BJ (cell line): ENCODE measurements at regions not wholly inside any gene's neighbourhood (a gene's known extent, or its start where the extent isn't known, plus 50 kb on each side); places are given as distances from the start of the nearest gene placed in this dataset.

ENCODE experiments used
- CTCF ChIA-PET: fragments of 350-600 bp; formaldehyde crosslinking; extraction: SDS; loops from one replicate; lab custom pipeline; 2021; ENCODE audit warnings: antibody characterized with exemption, inconsistent platforms; lab: Yijun Ruan, JAX
- POLR2A ChIA-PET: fragments of 300-600 bp; sonication (Branson Sonifier 250); formaldehyde crosslinking; extraction: SDS; loops from one replicate; lab custom pipeline; 2021; ENCODE audit warnings: antibody characterized with exemption; lab: Charles Lee
- DNase-seq: peaks from one replicate; pipeline ENCODE4 v3.0.0-alpha.2; 2011; ENCODE audit warnings: low read depth
- H3K27me3 ChIP-seq: 2 replicates; pipeline ENCODE4 v1.6.0; 2011; ENCODE audit warnings: low read length; ENCODE audit not compliant: control insufficient read depth, insufficient read depth
- H3K36me3 ChIP-seq: 2 replicates; pipeline ENCODE4 v1.5.1; 2011; ENCODE audit warnings: low read length; ENCODE audit not compliant: control insufficient read depth, insufficient read depth
- H3K4me3 ChIP-seq: 2 replicates; pipeline ENCODE4 v1.5.1; 2011; ENCODE audit warnings: low read depth, mild to moderate bottlenecking, control low read depth, low read length
- TF ChIP-seq, protein P1 (sequence below): IDR thresholded peaks from 2 replicates; pipeline ENCODE4 v1.5.1; 2011; ENCODE audit warnings: low read depth, mild to moderate bottlenecking, control low read depth, inconsistent platforms, low read length, moderate library complexity; ENCODE audit not compliant: insufficient read depth

DNA sequence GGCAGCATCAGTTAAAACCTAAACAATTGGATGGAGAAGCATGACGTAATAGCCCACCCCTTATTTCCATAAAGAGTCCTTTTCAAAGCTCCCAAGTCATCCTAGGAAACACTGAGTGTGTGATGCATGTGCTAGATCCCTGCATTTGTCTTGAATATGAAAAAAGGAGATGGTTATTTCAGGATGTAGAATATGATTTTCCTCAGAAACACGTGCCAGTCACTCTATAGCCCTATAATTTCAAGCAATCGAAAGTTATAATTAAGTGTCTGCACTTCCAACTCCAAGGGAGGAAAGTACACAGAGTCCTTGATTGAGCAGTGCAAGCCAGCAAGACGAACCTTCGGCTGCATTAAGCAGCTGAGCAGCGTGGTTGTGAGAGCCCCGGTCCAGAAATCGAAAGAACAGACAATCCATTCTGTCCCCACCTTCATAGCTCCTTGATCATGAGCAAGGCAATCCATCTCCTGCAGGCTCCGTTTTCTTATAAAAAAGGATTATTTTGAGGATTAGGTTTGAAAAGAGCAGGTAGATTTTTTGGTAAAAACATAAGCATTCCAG, 287.7 kb downstream of the FBXO15 start:
- ChIA-PET CTCF (interaction anchor here (1.0 kb wide), 1 partner anchor 11 kb away, joined by 3 read pairs; no protein-coding TSS in a partner anchor), POLR2A (no interaction called here)
- Histone ChIP-seq H3K36me3 (no peaks in the 10 kb centered on the region), H3K4me3 (no peak overlapping the region), H3K27me3 (no peaks in the 10 kb centered on the region)
- no peak for DNase-seq
- TF ChIP-seq, protein P1, sequence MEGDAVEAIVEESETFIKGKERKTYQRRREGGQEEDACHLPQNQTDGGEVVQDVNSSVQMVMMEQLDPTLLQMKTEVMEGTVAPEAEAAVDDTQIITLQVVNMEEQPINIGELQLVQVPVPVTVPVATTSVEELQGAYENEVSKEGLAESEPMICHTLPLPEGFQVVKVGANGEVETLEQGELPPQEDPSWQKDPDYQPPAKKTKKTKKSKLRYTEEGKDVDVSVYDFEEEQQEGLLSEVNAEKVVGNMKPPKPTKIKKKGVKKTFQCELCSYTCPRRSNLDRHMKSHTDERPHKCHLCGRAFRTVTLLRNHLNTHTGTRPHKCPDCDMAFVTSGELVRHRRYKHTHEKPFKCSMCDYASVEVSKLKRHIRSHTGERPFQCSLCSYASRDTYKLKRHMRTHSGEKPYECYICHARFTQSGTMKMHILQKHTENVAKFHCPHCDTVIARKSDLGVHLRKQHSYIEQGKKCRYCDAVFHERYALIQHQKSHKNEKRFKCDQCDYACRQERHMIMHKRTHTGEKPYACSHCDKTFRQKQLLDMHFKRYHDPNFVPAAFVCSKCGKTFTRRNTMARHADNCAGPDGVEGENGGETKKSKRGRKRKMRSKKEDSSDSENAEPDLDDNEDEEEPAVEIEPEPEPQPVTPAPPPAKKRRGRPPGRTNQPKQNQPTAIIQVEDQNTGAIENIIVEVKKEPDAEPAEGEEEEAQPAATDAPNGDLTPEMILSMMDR = no peak

DNA sequence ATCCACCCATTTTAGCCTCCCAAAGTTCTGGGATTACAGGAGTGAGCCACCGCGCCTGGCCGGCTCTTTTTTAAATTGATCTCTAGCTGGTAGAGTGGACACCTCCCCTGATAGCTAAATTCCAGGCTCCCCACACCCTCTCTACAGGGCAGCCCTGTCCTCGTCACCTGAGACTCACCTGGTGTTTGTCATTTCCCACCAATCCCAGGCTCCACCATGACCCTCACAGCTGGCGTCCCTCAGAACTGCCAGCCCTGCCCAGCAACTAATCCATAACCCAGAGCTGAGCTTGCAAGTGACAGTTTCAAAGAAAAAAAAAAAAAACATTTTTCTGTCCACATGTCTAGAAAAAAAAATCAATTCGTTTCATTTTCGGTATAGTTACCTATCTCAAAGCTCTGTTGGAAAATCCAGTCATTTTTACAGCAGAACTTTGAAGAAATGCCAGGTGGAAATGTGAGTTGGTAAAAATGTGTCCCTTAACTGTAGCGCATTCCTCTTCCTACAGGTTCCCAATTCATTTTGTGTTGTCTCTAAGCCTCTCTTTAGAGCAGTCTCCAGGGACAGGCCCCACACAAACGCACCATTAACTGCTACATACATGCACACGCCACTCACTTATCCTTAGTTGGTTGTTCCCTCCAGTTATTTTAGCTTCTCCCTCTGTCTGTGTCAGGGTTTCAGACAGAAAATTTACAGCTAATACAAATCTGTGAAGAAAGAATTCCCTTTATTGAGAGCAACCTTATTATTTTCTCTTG, 294.7 kb downstream of the FBXO15 start:
- ChIA-PET POLR2A (no interaction called here), CTCF (interaction anchor here (0.6 to 3.2 kb wide), 2 partner anchors 10 to 303 kb away, joined by 3 to 10 read pairs; no protein-coding TSS in a partner anchor)
- no peak for DNase-seq
- TF ChIP-seq, protein P1 = no peak
- Histone ChIP-seq H3K27me3 (no peaks in the 10 kb centered on the region), H3K4me3 (no peak overlapping the region), H3K36me3 (no peaks in the 10 kb centered on the region)

DNA sequence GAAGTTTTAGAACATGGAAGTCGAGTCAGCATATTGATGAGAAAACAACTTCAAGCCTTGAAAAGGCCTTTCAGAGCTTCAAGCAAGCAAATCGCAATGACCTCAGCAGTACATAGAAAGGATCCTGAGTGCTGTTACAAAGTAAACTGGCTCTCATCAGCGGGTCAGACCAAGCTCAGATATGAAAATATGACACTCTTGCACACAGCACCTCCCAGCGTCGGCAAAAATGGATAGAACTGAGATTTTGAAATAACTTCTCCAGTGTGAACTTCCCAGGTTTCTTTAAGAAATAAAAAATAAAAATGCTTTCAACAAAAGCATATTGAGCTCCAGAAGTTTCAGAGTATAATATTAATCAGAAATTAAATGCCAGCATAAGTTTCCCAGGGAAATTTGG, 296.9 kb downstream of the FBXO15 start:
- POLR2A ChIA-PET = no interaction called here

DNA sequence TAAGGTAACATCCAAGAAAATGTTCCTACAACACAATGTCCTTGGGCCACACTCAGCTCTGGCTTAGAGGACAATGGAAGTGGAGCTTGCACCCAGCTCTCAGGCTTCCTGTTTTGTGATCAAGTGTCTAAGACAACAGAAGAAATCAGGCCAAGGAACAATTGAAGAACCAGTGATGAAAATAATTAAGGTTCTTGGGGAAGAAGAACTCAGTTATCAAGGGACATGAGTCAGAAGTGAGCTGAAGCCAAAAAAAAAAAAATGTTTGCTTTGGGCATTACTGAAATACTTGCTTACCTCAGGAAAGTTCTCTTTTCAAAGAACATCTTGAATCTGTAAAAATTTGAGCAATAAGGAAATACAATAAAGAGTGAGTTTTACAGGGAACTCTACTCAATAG, 299.0 kb downstream of the FBXO15 start:
- TF ChIP-seq, protein P1 = no peak
- CTCF ChIA-PET = interaction anchor here (0.9 to 1.2 kb wide), 4 partner anchors 8 to 22 kb away, joined by 3 to 4 read pairs (median 3); no protein-coding TSS in a partner anchor
- POLR2A ChIA-PET = interaction anchor here (0.6 kb wide), 1 partner anchor 353 kb away, joined by 3 read pairs; no protein-coding TSS in a partner anchor

More for the DNA sequence above, 296.9 kb downstream of the FBXO15 start:
- CTCF ChIA-PET = interaction anchor here (3.2 kb wide), 1 partner anchor 8 kb away, joined by 10 read pairs; no protein-coding TSS in a partner anchor
- no peak for DNase-seq
- Histone ChIP-seq H3K36me3 (no peaks in the 10 kb centered on the region), H3K4me3 (no peak overlapping the region), H3K27me3 (no peaks in the 10 kb centered on the region)
- TF ChIP-seq, protein P1 = no peak

DNA sequence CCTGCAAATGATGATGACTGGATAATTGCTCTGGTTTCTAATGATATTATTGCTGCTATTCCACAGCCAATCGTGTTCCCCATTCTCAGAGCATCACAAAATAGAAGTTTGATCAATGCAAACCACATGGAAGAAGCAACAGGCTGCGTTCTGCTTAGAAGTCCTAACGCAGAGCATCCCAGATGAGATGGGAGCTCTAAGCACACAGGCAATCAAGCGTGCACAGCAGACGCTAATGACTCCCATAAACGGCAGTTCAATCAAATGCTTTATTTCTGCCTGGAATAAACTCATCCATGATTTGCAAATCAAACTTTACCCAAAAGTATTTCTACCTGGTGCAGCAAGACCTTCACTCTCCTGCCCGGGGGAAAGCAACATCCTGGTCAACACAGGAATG, 304.2 kb downstream of the FBXO15 start:
- ChIA-PET POLR2A (no interaction called here), CTCF (interaction anchor here (0.7 to 2.1 kb wide), 13 partner anchors 8 to 707 kb away, joined by 3 to 20 read pairs (median 4); no protein-coding TSS in a partner anchor)
- no peaks in the 10 kb centered on the region for H3K27me3 ChIP-seq
- no peak overlapping the region for H3K4me3 ChIP-seq
- no peak for DNase-seq
- TF ChIP-seq, protein P1 = no peak
- H3K36me3 ChIP-seq = no peaks in the 10 kb centered on the region

More for the DNA sequence above, 299.0 kb downstream of the FBXO15 start:
- no peaks in the 10 kb centered on the region for H3K27me3 ChIP-seq
- no peaks in the 10 kb centered on the region for H3K36me3 ChIP-seq
- H3K4me3 ChIP-seq = no peak overlapping the region
- peak; percentile 88 for DNase-seq
